Inferior parietal cortex (tissue), 1 donor: ENCODE measurements at regions not wholly inside any gene's neighbourhood (a gene's known extent, or its start where the extent isn't known, plus 50 kb on each side); places are given as distances from the start of the nearest gene placed in this dataset.

Experiments used
- DNase-seq: peaks from one replicate; pipeline ENCODE4 v3.0.0-alpha.2; 2016; ENCODE audit errors: extremely low spot score

DNA sequence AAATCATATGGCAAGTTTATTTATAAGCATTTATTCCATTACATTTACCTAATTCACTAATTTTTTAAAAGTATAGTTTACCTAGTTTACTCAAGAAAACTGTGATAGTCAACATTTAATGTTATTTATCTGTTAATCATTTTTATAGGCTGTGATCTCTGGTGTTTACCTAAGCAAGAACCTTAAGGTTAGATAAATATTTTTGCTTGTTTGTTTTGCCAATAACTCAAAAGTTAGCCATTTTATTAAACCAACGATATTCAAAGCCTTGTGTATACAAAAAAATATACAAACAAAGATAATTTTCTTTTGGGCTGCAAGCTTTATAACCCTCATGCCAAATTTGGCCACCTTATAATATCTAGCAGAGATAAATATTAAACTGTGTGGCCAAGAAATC is 157.3 kb downstream of the SLCO1B3 start:
- DNase-seq = no peak

DNA sequence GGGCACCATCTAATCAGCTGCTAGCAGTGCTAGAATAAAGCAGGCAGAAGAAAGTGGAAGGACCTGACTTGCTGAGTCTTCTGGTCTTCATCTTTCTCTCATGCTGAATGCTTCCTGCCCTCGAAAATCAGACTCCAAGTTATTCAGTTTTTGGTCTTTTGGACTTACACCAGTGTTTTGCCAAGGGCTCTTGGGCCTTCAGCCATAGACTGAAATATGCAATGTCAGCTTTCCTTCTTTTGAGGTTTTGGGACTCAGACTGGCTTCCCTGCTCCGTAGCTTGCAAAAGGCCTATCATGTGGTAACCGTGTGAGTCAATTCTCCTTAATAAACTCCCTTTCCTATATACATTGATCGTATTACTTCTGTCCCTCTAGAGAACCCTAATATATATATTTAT is 159.3 kb downstream of the SLCO1B3 start:
- DNase-seq = no peak

DNA sequence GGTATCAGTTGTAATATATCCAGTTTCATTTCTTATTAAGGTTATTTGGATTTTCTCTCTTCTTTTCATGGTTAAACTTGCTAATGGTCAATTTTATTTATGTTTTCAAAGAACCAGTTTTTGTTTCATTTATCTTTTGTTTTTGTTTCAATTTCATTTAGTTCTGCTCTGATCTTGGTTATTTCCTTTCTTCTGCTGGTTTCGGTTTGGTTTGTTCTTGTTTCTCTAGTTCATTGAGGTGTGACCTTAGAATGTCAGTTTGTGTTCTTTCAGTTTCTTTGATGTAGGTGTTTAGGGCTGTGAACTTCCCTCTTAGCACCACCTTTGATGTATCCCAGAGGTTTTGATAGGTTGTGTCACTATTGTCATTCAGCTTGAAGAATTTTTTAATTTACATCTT is 145.6 kb upstream of the SLCO1B1 start:
- no peak for DNase-seq

DNA sequence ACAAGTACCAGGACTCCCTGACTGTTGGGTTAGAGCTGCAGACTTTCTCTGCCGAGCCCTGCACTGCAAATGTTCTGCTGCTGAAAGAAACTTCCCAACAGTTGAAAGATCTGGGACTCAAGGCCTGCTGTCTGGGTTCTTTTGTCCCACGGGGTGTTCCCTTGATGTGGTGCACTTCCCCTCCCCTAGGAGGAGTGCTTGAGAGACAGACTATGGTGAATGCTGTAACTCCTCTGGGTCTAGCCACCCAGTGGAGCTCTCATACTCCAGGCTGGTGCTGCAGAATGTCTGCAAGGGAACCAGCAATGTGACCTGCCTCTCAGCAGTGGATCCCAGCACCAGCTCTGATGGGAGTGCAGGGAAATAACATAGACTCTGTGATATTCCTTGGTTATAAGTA is 129.2 kb upstream of the SLCO1B1 start:
- DNase-seq = no peak

DNA sequence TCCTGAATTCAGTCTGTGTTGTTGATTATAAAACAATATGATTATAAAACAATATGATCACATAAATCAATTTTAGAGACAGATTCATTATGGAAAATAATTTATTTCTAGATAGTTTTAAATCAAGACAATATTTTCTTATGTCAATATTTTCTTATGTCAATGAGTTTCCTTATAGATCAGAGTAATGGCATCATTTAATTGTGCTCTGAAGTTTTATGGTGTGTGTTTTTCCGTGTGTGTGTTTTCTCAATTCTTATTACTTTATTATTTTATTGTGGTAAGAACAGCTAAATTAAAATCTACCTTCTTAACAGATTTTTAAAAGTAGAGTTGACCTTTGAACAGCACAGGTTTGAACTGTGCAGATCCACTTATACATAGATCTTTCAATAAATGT is 105.3 kb upstream of the SLCO1B1 start:
- DNase-seq = no peak

DNA sequence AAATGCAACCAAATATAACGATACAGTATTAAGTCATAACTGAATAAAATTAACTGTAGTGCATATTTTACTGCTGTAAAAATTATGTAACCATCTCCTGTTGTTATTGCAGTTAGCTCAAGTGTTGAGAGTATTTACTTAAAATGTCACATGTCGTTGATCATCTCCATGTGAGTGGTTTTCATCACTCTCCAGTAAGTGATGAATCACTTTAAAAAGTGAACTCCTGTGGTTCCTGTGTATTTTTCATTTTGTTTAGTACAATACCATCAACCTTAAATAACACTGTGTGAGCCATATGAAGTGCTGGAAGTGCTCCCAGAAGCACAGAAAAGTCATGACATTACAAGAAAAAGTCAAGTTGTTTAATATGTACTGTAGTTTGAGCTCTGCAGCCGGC is 104.7 kb upstream of the SLCO1B1 start:
- DNase-seq = no peak

DNA sequence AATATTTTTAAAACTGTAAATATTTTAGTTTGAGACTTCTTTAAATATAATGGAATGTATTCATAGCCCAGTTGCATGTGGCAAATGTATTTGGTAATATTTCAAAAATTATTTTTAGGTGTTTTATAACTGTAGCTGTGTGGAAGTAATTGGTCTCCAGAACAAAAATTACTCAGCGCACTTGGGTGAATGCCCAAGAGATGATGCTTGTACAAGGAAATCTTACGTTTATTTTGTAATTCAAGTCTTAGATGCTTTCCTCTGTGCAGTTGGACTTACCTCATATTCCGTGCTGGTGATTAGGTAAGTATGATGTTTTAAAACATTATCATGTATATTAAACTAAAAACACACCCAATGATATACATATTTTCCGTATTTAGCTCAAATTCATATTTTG is 76.7 kb upstream of the SLCO1B1 start:
- DNase-seq = peak; percentile 40

DNA sequence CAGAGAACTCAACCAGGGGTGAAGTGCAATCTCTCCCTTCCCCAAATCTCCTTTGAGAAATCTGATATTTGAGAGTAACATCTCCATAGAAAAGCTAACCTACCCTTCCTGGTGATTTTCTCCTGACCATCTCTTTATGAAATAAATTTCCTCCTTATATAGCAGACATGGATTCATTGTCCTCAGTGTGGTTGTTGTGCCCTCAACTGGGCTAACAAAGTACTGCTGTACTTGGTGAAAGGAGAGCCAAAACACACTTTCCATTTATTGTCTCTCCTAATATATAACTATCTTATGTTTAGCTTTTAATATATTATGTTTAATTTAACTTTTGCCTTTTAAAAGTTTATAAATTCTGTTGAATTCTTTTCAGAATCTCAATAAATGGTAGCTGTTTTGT is 65.1 kb upstream of the SLCO1B1 start:
- DNase-seq = no peak

DNA sequence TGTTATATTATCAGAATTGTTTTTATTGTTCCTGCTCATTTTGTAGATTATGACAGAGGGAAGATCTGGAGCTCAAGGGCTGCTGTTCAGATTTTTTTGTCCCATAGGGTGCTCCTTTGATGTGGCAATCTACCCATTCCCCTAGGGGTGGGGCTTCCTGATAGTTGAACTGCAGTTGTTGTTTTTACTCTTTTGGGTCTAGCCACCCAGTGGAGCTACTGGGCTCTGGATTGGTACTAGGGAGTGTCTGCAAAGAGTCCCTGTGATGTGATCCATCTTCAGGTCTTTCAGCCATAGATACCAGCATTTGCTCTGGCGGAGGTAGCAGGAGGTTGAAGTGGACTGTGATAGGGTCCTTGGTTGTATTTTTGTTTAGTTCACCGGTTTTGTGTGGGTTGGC is 57.9 kb upstream of the SLCO1B1 start:
- no peak for DNase-seq

DNA sequence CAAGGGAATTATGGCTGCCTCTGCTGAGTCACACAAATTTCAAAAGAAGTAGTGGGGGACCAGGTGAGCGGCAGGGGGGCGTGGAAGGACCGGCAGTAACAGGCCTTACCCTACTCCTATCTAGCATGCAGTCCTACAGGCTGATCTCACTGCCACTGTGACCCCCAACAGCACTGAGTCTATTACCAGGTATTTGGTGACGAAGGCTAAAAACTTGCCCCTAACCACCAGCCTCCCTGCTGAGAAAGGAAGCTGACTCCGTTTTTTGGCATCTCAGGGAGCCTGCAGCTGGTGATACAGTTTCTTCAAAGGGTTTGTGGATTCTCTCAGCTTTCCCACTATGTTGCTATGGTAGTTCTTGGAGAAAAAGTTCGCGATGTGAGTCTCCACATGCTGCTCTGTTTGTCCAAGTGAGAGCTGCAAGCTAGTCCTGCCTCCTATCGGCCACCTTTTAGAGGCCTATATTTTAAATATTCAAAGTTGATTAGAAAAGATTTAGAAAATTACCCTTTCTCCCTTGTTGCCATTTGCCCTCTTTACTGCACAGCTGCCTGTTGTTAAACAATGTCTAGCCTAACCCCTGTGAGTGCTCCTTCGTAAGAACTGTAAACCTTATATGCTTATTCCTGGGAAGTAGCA is 57.1 kb upstream of the SLCO1B1 start:
- DNase-seq = no peak
